IPS-NIHi11 (cell line): ENCODE measurements at regions not wholly inside any gene's neighbourhood (a gene's known extent, or its start where the extent isn't known, plus 50 kb on each side); places are given as distances from the start of the nearest gene placed in this dataset.
A peak's percentile ranks its signal among the peaks of the same experiment; 100 is the strongest.
"Not testable (repeated sequence)": the region's sequence is repeated elsewhere in the genome, so short reads cannot be mapped to it uniquely, and the experiment has no call there.

Source experiments
- DNase-seq: peaks from one replicate; pipeline ENCODE4 v3.0.0; 2012; ENCODE audit warnings: mixed read lengths, low spot score

GRCh38 chr5:109630093-109630492 is 59.6 kb upstream of the MAN2A1 start:
- no peak for DNase-seq

GRCh38 chr5:109628591-109628990 is 61.1 kb upstream of the MAN2A1 start:
- no peak for DNase-seq

GRCh38 chr5:109621266-109621665 is 68.5 kb upstream of the MAN2A1 start:
- not testable (repeated sequence) for DNase-seq

- DNase-seq: no peak
Observed at GRCh38 chr5:109620651-109621050, 69.1 kb upstream of the MAN2A1 start.

- no peak for DNase-seq
Observed at GRCh38 chr5:109619606-109620005, 70.1 kb upstream of the MAN2A1 start.

GRCh38 chr5:109619021-109619460 is 70.7 kb upstream of the MAN2A1 start:
- DNase-seq: no peak

GRCh38 chr5:109614981-109615380 is 74.7 kb upstream of the MAN2A1 start:
- DNase-seq: no peak

- DNase-seq: no peak
Observed at GRCh38 chr5:109614301-109614700, 75.4 kb upstream of the MAN2A1 start.

GRCh38 chr5:109612278-109612905 is 77.3 kb upstream of the MAN2A1 start:
- DNase-seq: peak; percentile 18

GRCh38 chr5:109611505-109611904 is 78.2 kb upstream of the MAN2A1 start:
- DNase-seq: no peak

GRCh38 chr5:109611061-109611460 is 78.7 kb upstream of the MAN2A1 start:
- no peak for DNase-seq

GRCh38 chr5:109610581-109610980 is 79.1 kb upstream of the MAN2A1 start:
- no peak for DNase-seq

- DNase-seq: no peak
Observed at GRCh38 chr5:109605207-109605730, 84.5 kb upstream of the MAN2A1 start.

- no peak for DNase-seq
Observed at GRCh38 chr5:109604758-109605157, 85.0 kb upstream of the MAN2A1 start.

- no peak for DNase-seq
Observed at GRCh38 chr5:109601736-109602135, 88.0 kb upstream of the MAN2A1 start.

GRCh38 chr5:109597893-109598292 is 91.8 kb upstream of the MAN2A1 start:
- no peak for DNase-seq

GRCh38 chr5:109594217-109594616 is 95.5 kb upstream of the MAN2A1 start:
- DNase-seq: no peak

GRCh38 chr5:109590799-109591198 is 98.9 kb upstream of the MAN2A1 start:
- DNase-seq: no peak

GRCh38 chr5:109589986-109590385 is 99.7 kb upstream of the MAN2A1 start:
- DNase-seq: no peak

GRCh38 chr5:109589239-109589638 is 100.5 kb upstream of the MAN2A1 start:
- no peak for DNase-seq

- no peak for DNase-seq
Observed at GRCh38 chr5:109588281-109589035, 101.3 kb upstream of the MAN2A1 start.

GRCh38 chr5:109584986-109585599 is 104.6 kb upstream of the MAN2A1 start:
- no peak for DNase-seq

GRCh38 chr5:109580225-109580624 is 109.5 kb upstream of the MAN2A1 start:
- no peak for DNase-seq
